HG03097 (cell line): ENCODE measurements at regions not wholly inside any gene's neighbourhood (a gene's known extent, or its start where the extent isn't known, plus 50 kb on each side); places are given as distances from the start of the nearest gene placed in this dataset.

Source experiments
- ATAC-seq: cut with Tn5 transposase; IDR thresholded peaks from one replicate; pipeline ENCODE4 v1.9.1; 2021; ENCODE audit not compliant: unreplicated experiment, low FRiP score

GRCh38 chr16:65181071-65181561, 59.3 kb upstream of the CDH11 start:
- no peak for ATAC-seq

GRCh38 chr16:65178151-65178550, 56.3 kb upstream of the CDH11 start:
- ATAC-seq: no peak

- no peak for ATAC-seq
Observed at GRCh38 chr16:65176603-65177002, 54.7 kb upstream of the CDH11 start.

GRCh38 chr16:65172356-65172755, 50.5 kb upstream of the CDH11 start:
- no peak for ATAC-seq
